C4-2B (cell line): ENCODE measurements at regions not wholly inside any gene's neighbourhood (a gene's known extent, or its start where the extent isn't known, plus 50 kb on each side); places are given as distances from the start of the nearest gene placed in this dataset.

ENCODE experiments used
- H3K27ac ChIP-seq: fragments of 450-650 bp; 2 replicates; pipeline ENCODE4 v1.5.1; 2017
- CTCF ChIP-seq: fragments of 450-650 bp; conservative IDR thresholded peaks from 2 replicates; pipeline ENCODE4 v1.5.1; 2017; ENCODE audit warnings: mild to moderate bottlenecking
- ZFX ChIP-seq: fragments of 450-650 bp; IDR thresholded peaks from 2 replicates; pipeline ENCODE4 v1.6.1; 2017

GRCh38 chr7:52925332-52925731, 110.1 kb upstream of the POM121L12 start:
- TF ChIP-seq ZFX: no peak
- TF ChIP-seq CTCF: peak; percentile 32

GRCh38 chr7:52920977-52921376, 114.5 kb upstream of the POM121L12 start:
- no peak overlapping the region for H3K27ac ChIP-seq
- TF ChIP-seq ZFX: no peak
- TF ChIP-seq CTCF: no peak

More at GRCh38 chr7:52925332-52925731, 110.1 kb upstream of the POM121L12 start:
- no peak overlapping the region for H3K27ac ChIP-seq

- TF ChIP-seq CTCF: peak; percentile 89
- no peak for TF ChIP-seq ZFX
- no peak overlapping the region for H3K27ac ChIP-seq
Observed at GRCh38 chr7:52917982-52918578, 117.4 kb upstream of the POM121L12 start.

- H3K27ac ChIP-seq: no peak overlapping the region
- TF ChIP-seq CTCF (no peak), ZFX (no peak)
Observed at GRCh38 chr7:52911795-52912194, 123.6 kb upstream of the POM121L12 start.

- TF ChIP-seq CTCF: no peak
- no peak for TF ChIP-seq ZFX
Observed at GRCh38 chr7:52911326-52911725, 124.1 kb upstream of the POM121L12 start.

GRCh38 chr7:52909935-52910334, 125.5 kb upstream of the POM121L12 start:
- TF ChIP-seq ZFX (no peak), CTCF (no peak)
- H3K27ac ChIP-seq: no peak overlapping the region

More at GRCh38 chr7:52911326-52911725, 124.1 kb upstream of the POM121L12 start:
- H3K27ac ChIP-seq: no peak overlapping the region

- no peak overlapping the region for H3K27ac ChIP-seq
- no peak for TF ChIP-seq CTCF
- TF ChIP-seq ZFX: no peak
Observed at GRCh38 chr7:52909131-52909530, 126.3 kb upstream of the POM121L12 start.
